MM.1S (cell line): ENCODE measurements at regions not wholly inside any gene's neighbourhood (a gene's known extent, or its start where the extent isn't known, plus 50 kb on each side); places are given as distances from the start of the nearest gene placed in this dataset.
"Not testable (repeated sequence)": the region's sequence is repeated elsewhere in the genome, so short reads cannot be mapped to it uniquely, and the experiment has no call there.

Experiments used
- DNase-seq: peaks from one replicate; pipeline ENCODE4 v3.0.0-alpha.2; 2015
- H2AFZ ChIP-seq: fragments of 300-600 bp; sonication (generic); 2 replicates; pipeline ENCODE4 v1.6.0; 2016; ENCODE audit warnings: antibody characterized with exemption, low read length
- H3F3A ChIP-seq: fragments of 300-600 bp; sonication (generic); 2 replicates; pipeline ENCODE4 v1.6.1; 2016; ENCODE audit warnings: mild to moderate bottlenecking, antibody characterized with exemption, low read length, moderate library complexity, mixed read lengths; ENCODE audit not compliant: insufficient read depth
- H3K27ac ChIP-seq: fragments of 300-600 bp; sonication (generic); 2 replicates; pipeline ENCODE4 v1.5.1; 2016; ENCODE audit warnings: mild to moderate bottlenecking, low read length
- H3K27me3 ChIP-seq: fragments of 300-600 bp; sonication (generic); replicated peaks from 2 replicates; pipeline ENCODE4 v1.6.0; 2016; ENCODE audit warnings: low read length; ENCODE audit not compliant: insufficient read depth
- H3K36me3 ChIP-seq: fragments of 300-600 bp; sonication (generic); replicated peaks from 2 replicates; pipeline ENCODE4 v1.6.1; 2016; ENCODE audit warnings: mild to moderate bottlenecking, low read length, mixed read lengths; ENCODE audit not compliant: insufficient read depth
- H3K4me1 ChIP-seq: fragments of 300-600 bp; sonication (generic); 2 replicates; pipeline ENCODE4 v1.6.1; 2016; ENCODE audit warnings: low read length, mixed read lengths
- H3K4me2 ChIP-seq: fragments of 300-600 bp; sonication (generic); 2 replicates; pipeline ENCODE4 v1.6.0; 2016; ENCODE audit warnings: low read depth, low read length
- H3K4me3 ChIP-seq: fragments of 300-600 bp; sonication (generic); 2 replicates; pipeline ENCODE4 v1.5.1; 2016; ENCODE audit warnings: low read length, mixed read lengths
- H3K79me2 ChIP-seq: fragments of 300-600 bp; sonication (generic); 2 replicates; pipeline ENCODE4 v1.6.1; 2016; ENCODE audit warnings: mixed run types, low read length, mixed read lengths
- H3K9ac ChIP-seq: fragments of 300-600 bp; sonication (generic); 2 replicates; pipeline ENCODE4 v1.6.1; 2016; ENCODE audit warnings: low read length, mixed read lengths
- H3K9me2 ChIP-seq: fragments of 300-600 bp; sonication (generic); replicated peaks from 2 replicates; pipeline ENCODE4 v1.6.1; 2016; ENCODE audit warnings: mild to moderate bottlenecking, low read length, mixed read lengths; ENCODE audit not compliant: insufficient read depth
- H3K9me3 ChIP-seq: fragments of 300-600 bp; sonication (generic); replicated peaks from 2 replicates; pipeline ENCODE4 v1.6.1; 2016; ENCODE audit warnings: mild to moderate bottlenecking, low read length, mixed read lengths; ENCODE audit not compliant: insufficient read depth
- H4K20me1 ChIP-seq: fragments of 300-600 bp; sonication (generic); 2 replicates; pipeline ENCODE4 v1.6.1; 2016; ENCODE audit warnings: mild to moderate bottlenecking, low read length, moderate library complexity, mixed read lengths; ENCODE audit not compliant: insufficient read depth
- EZH2 ChIP-seq: fragments of 300-600 bp; sonication (generic); optimal IDR thresholded peaks from 2 replicates; pipeline ENCODE3; 2017; ENCODE audit warnings: low read depth, mild to moderate bottlenecking, antibody characterized with exemption, low read length, mixed read lengths
- EZH2phosphoT487 ChIP-seq: fragments of 300-600 bp; sonication (generic); IDR thresholded peaks from 2 replicates; pipeline ENCODE4 v1.6.1; 2018; ENCODE audit warnings: antibody characterized with exemption, low read length
- TF ChIP-seq, protein P1 (sequence below): fragments of 300-600 bp; sonication (generic); IDR thresholded peaks from 2 replicates; pipeline ENCODE4 v1.5.1; 2016; ENCODE audit warnings: antibody characterized with exemption, low read length, mixed read lengths

DNA sequence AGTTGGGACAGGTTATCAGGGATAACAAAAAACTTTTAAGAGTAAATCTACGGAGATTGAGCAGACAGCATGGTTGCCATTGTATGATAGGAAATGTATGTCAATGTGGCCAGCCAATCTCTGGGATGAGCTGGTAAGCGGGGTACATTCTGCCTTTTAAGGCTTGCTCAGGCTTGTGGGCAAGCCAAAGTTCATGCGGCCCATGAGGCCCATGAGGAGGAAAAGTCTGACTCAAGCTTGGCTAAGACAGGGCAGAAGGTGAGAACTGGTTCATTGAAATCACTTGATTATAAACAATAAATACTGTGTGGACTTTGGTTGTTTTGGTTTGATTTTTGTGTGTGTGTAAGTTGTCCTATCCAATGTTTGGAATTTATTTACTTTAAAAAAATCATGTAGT, 997.1 kb downstream of the DNAH5 start:
- peaks cover 3% of the 10 kb centered on the region; the same call in 1 of the 2 replicates for H3K4me1 ChIP-seq
- DNase-seq: no peak
- TF ChIP-seq EZH2 (no peak), EZH2phosphoT487 (no peak)
- TF ChIP-seq, protein P1, sequence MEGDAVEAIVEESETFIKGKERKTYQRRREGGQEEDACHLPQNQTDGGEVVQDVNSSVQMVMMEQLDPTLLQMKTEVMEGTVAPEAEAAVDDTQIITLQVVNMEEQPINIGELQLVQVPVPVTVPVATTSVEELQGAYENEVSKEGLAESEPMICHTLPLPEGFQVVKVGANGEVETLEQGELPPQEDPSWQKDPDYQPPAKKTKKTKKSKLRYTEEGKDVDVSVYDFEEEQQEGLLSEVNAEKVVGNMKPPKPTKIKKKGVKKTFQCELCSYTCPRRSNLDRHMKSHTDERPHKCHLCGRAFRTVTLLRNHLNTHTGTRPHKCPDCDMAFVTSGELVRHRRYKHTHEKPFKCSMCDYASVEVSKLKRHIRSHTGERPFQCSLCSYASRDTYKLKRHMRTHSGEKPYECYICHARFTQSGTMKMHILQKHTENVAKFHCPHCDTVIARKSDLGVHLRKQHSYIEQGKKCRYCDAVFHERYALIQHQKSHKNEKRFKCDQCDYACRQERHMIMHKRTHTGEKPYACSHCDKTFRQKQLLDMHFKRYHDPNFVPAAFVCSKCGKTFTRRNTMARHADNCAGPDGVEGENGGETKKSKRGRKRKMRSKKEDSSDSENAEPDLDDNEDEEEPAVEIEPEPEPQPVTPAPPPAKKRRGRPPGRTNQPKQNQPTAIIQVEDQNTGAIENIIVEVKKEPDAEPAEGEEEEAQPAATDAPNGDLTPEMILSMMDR: no peak
- H3F3A ChIP-seq: no peaks in the 10 kb centered on the region
- no peaks in the 10 kb centered on the region for H3K9me3 ChIP-seq
- H2AFZ ChIP-seq: peak overlapping the region; percentile 69
- no peaks in the 10 kb centered on the region for H4K20me1 ChIP-seq
- H3K9me2 ChIP-seq: no peaks in the 10 kb centered on the region
- peak overlapping the region; percentile 52; the same call in 1 of the 2 replicates for H3K4me2 ChIP-seq
- H3K4me3 ChIP-seq: no peak overlapping the region
- no peaks in the 10 kb centered on the region for H3K79me2 ChIP-seq
- no peaks in the 10 kb centered on the region for H3K27me3 ChIP-seq
- H3K27ac ChIP-seq: peak overlapping the region; percentile 15; the same call in 1 of the 2 replicates
- H3K9ac ChIP-seq: no peak overlapping the region
- H3K36me3 ChIP-seq: no peaks in the 10 kb centered on the region

DNA sequence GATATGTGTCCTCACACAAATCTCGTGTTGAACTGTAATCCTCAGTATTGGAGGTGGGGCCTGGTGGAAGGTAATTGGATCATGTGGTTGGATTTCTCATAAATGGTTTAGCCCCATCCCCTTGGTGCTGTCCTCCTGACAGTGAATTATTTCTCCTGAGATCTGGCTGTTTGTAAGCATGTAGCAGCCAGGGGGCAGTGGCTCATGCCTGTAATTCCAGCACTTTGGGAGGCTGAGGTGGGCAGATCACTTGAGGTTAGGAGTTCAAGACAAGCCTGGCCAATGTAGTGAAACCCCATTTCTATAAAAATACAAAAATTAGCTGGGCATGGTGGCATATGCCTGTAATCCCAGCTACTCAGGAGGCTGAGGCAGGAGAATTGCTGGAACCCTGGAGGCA, 999.0 kb downstream of the DNAH5 start:
- H3K27ac ChIP-seq, H3K9ac ChIP-seq, H3K4me2 ChIP-seq, DNase-seq, H3K4me3 ChIP-seq, H3K9me3 ChIP-seq, H3K9me2 ChIP-seq, H4K20me1 ChIP-seq, H3F3A ChIP-seq, H3K4me1 ChIP-seq, H3K36me3 ChIP-seq, H2AFZ ChIP-seq, H3K27me3 ChIP-seq, H3K79me2 ChIP-seq: not testable (repeated sequence)

DNA sequence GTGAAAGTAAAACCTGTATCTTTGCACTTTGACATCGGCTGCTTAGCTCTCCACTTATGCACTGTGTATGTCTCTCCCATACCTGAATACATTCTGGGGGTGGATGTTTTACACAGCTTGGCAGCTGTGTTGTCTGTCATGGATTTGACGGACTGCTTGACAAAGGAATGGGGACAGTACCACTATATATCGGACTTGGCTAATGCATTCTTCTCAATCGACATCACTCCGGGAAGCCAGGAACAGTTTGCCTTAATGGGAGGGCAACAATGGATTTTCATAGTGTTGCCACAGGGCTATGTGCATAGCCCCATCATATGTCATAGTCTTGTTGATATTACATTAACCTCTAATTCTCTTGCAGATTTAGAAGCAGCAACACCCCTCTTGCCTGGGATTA, 1008.3 kb downstream of the DNAH5 start:
- no peak overlapping the region for H3K27ac ChIP-seq
- H3K4me1 ChIP-seq: no peaks in the 10 kb centered on the region
- no peaks in the 10 kb centered on the region for H3K9me2 ChIP-seq
- no peaks in the 10 kb centered on the region for H4K20me1 ChIP-seq
- H3K27me3 ChIP-seq: no peaks in the 10 kb centered on the region
- no peaks in the 10 kb centered on the region for H3F3A ChIP-seq
- no peak overlapping the region for H3K4me2 ChIP-seq
- no peaks in the 10 kb centered on the region for H3K9me3 ChIP-seq
- H2AFZ ChIP-seq: no peak overlapping the region
- DNase-seq: no peak
- no peak for TF ChIP-seq EZH2
- TF ChIP-seq EZH2phosphoT487: no peak
- H3K79me2 ChIP-seq: no peaks in the 10 kb centered on the region
- H3K36me3 ChIP-seq: no peaks in the 10 kb centered on the region
- H3K4me3 ChIP-seq: no peak overlapping the region
- no peak overlapping the region for H3K9ac ChIP-seq

DNA sequence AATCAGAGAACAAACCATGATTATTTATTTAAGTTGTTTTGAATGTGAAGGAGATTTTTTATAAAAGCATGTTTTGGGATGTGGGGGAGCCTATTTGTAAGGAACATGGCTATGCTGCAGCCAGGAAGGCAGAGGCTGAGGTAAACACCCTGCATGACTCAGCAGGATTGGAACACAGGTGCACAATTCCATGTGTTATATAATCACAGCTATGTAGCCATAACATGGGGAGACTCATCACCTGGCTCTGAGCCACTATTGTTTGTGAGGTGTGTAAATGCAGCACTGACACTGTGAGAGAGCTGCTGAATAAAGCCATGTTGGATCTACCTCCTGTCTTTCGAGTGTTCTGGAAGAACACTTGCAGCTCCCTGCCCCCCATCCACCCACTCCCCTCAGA, 1009.8 kb downstream of the DNAH5 start:
- no peaks in the 10 kb centered on the region for H3K4me1 ChIP-seq
- H3K9me2 ChIP-seq: no peaks in the 10 kb centered on the region
- no peaks in the 10 kb centered on the region for H3K36me3 ChIP-seq
- H4K20me1 ChIP-seq: no peaks in the 10 kb centered on the region
- peak; percentile 22 for DNase-seq
- no peak overlapping the region for H2AFZ ChIP-seq
- no peaks in the 10 kb centered on the region for H3F3A ChIP-seq
- no peaks in the 10 kb centered on the region for H3K79me2 ChIP-seq
- no peaks in the 10 kb centered on the region for H3K9me3 ChIP-seq
- TF ChIP-seq EZH2 (no peak), EZH2phosphoT487 (no peak)
- TF ChIP-seq, protein P1: no peak
- no peak overlapping the region for H3K4me2 ChIP-seq
- H3K9ac ChIP-seq: no peak overlapping the region
- H3K4me3 ChIP-seq: no peak overlapping the region
- no peaks in the 10 kb centered on the region for H3K27me3 ChIP-seq
- no peak overlapping the region for H3K27ac ChIP-seq
